CD14-positive monocyte (primary cell): ENCODE measurements at regions not wholly inside any gene's neighbourhood (a gene's known extent, or its start where the extent isn't known, plus 50 kb on each side); places are given as distances from the start of the nearest gene placed in this dataset.

Experiments used
- DNase-seq, 3 donors: peaks; one replicate each; pipeline ENCODE4 v3.0.0-alpha.2; 2011 to 2022
- H2AFZ ChIP-seq: 2 replicates; pipeline ENCODE4 v1.6.0; 2012; ENCODE audit warnings: mild to moderate bottlenecking, low read depth, low read length, inconsistent platforms; ENCODE audit not compliant: insufficient read depth, poor library complexity, severe bottlenecking
- H3K27ac ChIP-seq, 2 donors: 1 replicate in 1 of 2; 2 replicates in 1 of 2; pipeline ENCODE4 v1.5.1; 2012 to 2013; ENCODE audit warnings: low read length in 2 of 2, control low read depth in 1 of 2, inconsistent platforms in 1 of 2, low read depth in 1 of 2, mild to moderate bottlenecking in 1 of 2
- H3K27me3 ChIP-seq, 2 donors: one replicate each; pipeline versions ENCODE4 v1.6.0 to v1.6.1; 2011 to 2013; ENCODE audit warnings: low read length in 2 of 2; ENCODE audit not compliant: control insufficient read depth in 2 of 2, insufficient read depth in 2 of 2
- H3K36me3 ChIP-seq, 2 donors: replicated peaks in 1 of 2; 1 replicate in 1 of 2; 2 replicates in 1 of 2; pipeline versions ENCODE4 v1.5.1 to v1.6.1; 2012 to 2013; ENCODE audit warnings: low read length in 2 of 2, control low read depth in 1 of 2, inconsistent platforms in 1 of 2, mild to moderate bottlenecking in 1 of 2; ENCODE audit not compliant: insufficient read depth in 2 of 2, control insufficient read depth in 1 of 2
- H3K4me1 ChIP-seq, 2 donors: 1 replicate in 1 of 2; 2 replicates in 1 of 2; pipeline versions ENCODE4 v1.5.1 to v1.6.1; 2012 to 2013; ENCODE audit warnings: low read length in 2 of 2, control low read depth in 1 of 2, inconsistent platforms in 1 of 2, mild to moderate bottlenecking in 1 of 2, moderate library complexity in 1 of 2; ENCODE audit not compliant: insufficient read depth in 2 of 2, control insufficient read depth in 1 of 2
- H3K4me2 ChIP-seq: replicated peaks from 2 replicates; pipeline ENCODE3; 2012; ENCODE audit warnings: low read length, moderate library complexity, mild to moderate bottlenecking; ENCODE audit not compliant: poor library complexity, severe bottlenecking; ENCODE audit errors: extremely low read depth
- H3K4me3 ChIP-seq, 3 experiments: fragments of 200-600 bp in 1 of 3; sonication (generic) in 1 of 3; replicated peaks in 1 of 3; 1 replicate in 2 of 3; 2 replicates in 1 of 3; pipeline ENCODE4 v1.5.1; 2011 to 2013; ENCODE audit warnings: low read length in 3 of 3, mild to moderate bottlenecking in 3 of 3, control low read depth in 2 of 3, low read depth in 2 of 3, inconsistent platforms in 1 of 3, moderate library complexity in 1 of 3
- H3K79me2 ChIP-seq: 2 replicates; pipeline ENCODE4 v1.6.0; 2012; ENCODE audit warnings: mild to moderate bottlenecking, control low read depth, inconsistent platforms, low read length, moderate library complexity; ENCODE audit not compliant: insufficient read depth
- H3K9ac ChIP-seq: 2 replicates; pipeline ENCODE4 v1.6.0; 2017; ENCODE audit warnings: low read length, mild to moderate bottlenecking; ENCODE audit not compliant: insufficient read depth, poor library complexity, severe bottlenecking
- H3K9me3 ChIP-seq, 2 donors: replicated peaks in 1 of 2; 1 replicate in 1 of 2; 2 replicates in 1 of 2; pipeline versions ENCODE4 v1.5.1 to v1.6.1; 2012 to 2013; ENCODE audit warnings: low read length in 2 of 2, control low read depth in 1 of 2; ENCODE audit not compliant: control insufficient read depth in 1 of 2, insufficient read depth in 1 of 2
- H4K20me1 ChIP-seq: 2 replicates; pipeline ENCODE4 v1.6.0; 2012; ENCODE audit warnings: mild to moderate bottlenecking, low read length, control low read depth, moderate library complexity; ENCODE audit not compliant: insufficient read depth
- H3K27ac Mint-ChIP-seq, 7 donors: one replicate each; pipeline ENCODE4 v1.8.0; 2020; ENCODE audit warnings: mild to moderate bottlenecking in 7 of 7, mixed read lengths in 7 of 7, moderate library complexity in 6 of 7, inconsistent platforms in 2 of 7
- H3K27me3 Mint-ChIP-seq, 3 donors: one replicate each; pipeline ENCODE4 v1.8.0; 2021 to 2022; ENCODE audit warnings: low read depth in 3 of 3, mild to moderate bottlenecking in 3 of 3, mixed read lengths in 3 of 3, moderate library complexity in 3 of 3, inconsistent platforms in 1 of 3
- H3K36me3 Mint-ChIP-seq, 2 donors: one replicate each; pipeline ENCODE4 v1.8.0; 2020; ENCODE audit warnings: mixed read lengths in 2 of 2, inconsistent platforms in 1 of 2, mild to moderate bottlenecking in 1 of 2
- H3K4me1 Mint-ChIP-seq: one replicate; pipeline ENCODE4 v1.8.0; 2020; ENCODE audit warnings: mild to moderate bottlenecking, mixed read lengths
- H3K4me3 Mint-ChIP-seq, 2 donors: one replicate each; pipeline ENCODE4 v1.8.0; 2020; ENCODE audit warnings: mild to moderate bottlenecking in 2 of 2, mixed read lengths in 2 of 2, moderate library complexity in 1 of 2
- H3K9me3 Mint-ChIP-seq, 7 donors: one replicate each; pipeline ENCODE4 v1.8.0; 2020 to 2022; ENCODE audit warnings: mixed read lengths in 7 of 7, mild to moderate bottlenecking in 6 of 7, moderate library complexity in 6 of 7, inconsistent platforms in 2 of 7
- WGBS: methylation state at CpG from one replicate; pipeline ENCODE4 v1.1.5; 2013; ENCODE audit warnings: missing lambda C conversion rate; ENCODE audit not compliant: insufficient coverage; 5-methylcytosine and 5-hydroxymethylcytosine counted together
- intact Hi-C, 2 donors: fragments of 100-400 bp; cut with micrococcal nuclease; formaldehyde crosslinking; loops; one replicate each; pipeline versions ENCODE4 v1.15.0 to v1.15.1; 2023
- TF ChIP-seq, protein P1 (sequence below): fragments of 200-600 bp; IDR thresholded peaks from one replicate; pipeline ENCODE4 v1.8.0; 2022; ENCODE audit warnings: antibody characterized with exemption, mild to moderate bottlenecking

DNA sequence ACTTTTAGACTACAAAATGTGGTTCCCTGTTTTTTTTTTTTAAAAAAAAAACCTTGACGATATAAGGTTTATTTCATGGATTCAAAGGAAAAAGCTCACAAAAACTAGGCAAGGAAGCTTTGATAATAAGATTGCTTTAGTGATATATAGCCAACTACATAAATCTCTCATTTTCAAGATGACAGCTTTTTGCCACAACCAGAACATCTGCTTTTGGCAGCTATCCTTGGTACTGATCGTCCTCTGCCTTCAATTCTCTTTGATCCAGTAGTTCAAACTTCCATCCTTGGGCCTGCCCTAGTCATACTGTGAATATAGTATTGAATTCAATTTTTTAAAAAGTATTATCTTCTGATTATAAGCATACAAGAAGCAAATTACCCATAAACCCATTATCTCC, 72.9 kb upstream of the CD53 start:
- no peak overlapping the region for H3K27ac ChIP-seq
- H3K4me1 Mint-ChIP-seq = no peaks in the 10 kb centered on the region

DNA sequence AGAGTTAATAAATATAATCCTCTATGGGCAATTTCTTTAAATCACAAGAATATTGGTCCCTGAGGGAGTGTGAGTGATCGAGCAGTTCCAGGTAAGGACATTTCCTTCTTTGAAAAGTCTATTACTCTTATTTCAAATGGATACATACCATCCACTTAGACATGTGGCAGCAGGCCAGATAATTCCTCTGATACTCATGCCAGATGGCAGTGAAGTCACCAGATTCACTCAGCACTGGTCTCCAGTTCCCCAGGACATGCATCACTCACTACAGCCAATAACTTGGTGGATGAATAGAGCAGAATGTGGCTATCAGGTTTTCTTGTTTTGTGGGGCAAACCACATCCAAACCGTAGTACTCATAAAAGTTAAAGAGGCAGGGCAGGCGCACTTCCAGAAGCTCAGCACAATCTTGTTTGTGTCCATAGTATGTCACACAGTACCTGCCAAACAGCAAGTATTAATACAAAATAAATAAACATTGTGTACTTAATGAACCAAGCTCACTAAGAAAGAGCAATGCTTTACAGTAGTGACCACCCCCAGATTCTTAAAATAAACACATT, 74.2 kb upstream of the CD53 start:
- H3K9me3 ChIP-seq = no peaks in the 10 kb centered on the region
- no peaks in the 10 kb centered on the region for H4K20me1 ChIP-seq
- H3K27ac ChIP-seq = no peak overlapping the region
- Mint-ChIP-seq H3K4me3 (no peak overlapping the region), H3K9me3 (peaks cover 0 to 5% (median 4%) of the 10 kb centered on the region in 7 donors), H3K4me1 (no peaks in the 10 kb centered on the region), H3K27ac (no peak overlapping the region), H3K27me3 (peaks cover 0 to 5% (median 5%) of the 10 kb centered on the region in 3 donors), H3K36me3 (no peaks in the 10 kb centered on the region)
- no peak overlapping the region for H2AFZ ChIP-seq
- no peak for DNase-seq
- H3K79me2 ChIP-seq = no peaks in the 10 kb centered on the region
- TF ChIP-seq, protein P1, sequence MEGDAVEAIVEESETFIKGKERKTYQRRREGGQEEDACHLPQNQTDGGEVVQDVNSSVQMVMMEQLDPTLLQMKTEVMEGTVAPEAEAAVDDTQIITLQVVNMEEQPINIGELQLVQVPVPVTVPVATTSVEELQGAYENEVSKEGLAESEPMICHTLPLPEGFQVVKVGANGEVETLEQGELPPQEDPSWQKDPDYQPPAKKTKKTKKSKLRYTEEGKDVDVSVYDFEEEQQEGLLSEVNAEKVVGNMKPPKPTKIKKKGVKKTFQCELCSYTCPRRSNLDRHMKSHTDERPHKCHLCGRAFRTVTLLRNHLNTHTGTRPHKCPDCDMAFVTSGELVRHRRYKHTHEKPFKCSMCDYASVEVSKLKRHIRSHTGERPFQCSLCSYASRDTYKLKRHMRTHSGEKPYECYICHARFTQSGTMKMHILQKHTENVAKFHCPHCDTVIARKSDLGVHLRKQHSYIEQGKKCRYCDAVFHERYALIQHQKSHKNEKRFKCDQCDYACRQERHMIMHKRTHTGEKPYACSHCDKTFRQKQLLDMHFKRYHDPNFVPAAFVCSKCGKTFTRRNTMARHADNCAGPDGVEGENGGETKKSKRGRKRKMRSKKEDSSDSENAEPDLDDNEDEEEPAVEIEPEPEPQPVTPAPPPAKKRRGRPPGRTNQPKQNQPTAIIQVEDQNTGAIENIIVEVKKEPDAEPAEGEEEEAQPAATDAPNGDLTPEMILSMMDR = no peak
- intact Hi-C loops = no loop called here
- H3K4me3 ChIP-seq = no peak overlapping the region
- H3K9ac ChIP-seq = no peak overlapping the region
- H3K36me3 ChIP-seq = no peaks in the 10 kb centered on the region
- no CpG with 5 or more reads among the region's 3 CpGs for whole genome bisulfite sequencing
- no peaks in the 10 kb centered on the region for H3K27me3 ChIP-seq
- H3K4me2 ChIP-seq = no peak overlapping the region
- no peaks in the 10 kb centered on the region for H3K4me1 ChIP-seq

More for the DNA sequence above, 72.9 kb upstream of the CD53 start:
- H3K27me3 ChIP-seq = no peaks in the 10 kb centered on the region
- no peak overlapping the region for H3K4me3 ChIP-seq
- no peak overlapping the region for H3K4me3 Mint-ChIP-seq
- H3K4me1 ChIP-seq = no peaks in the 10 kb centered on the region
- H3K27me3 Mint-ChIP-seq = peaks cover 0 to 5% (median 5%) of the 10 kb centered on the region in 3 donors
- H3K9me3 ChIP-seq = no peaks in the 10 kb centered on the region
- no peak overlapping the region for H2AFZ ChIP-seq
- TF ChIP-seq, protein P1 = no peak
- no CpG with 5 or more reads among the region's 2 CpGs for WGBS
- no peaks in the 10 kb centered on the region for H3K36me3 Mint-ChIP-seq
- no peaks in the 10 kb centered on the region for H4K20me1 ChIP-seq
- no peak overlapping the region for H3K9ac ChIP-seq
- intact Hi-C loops = no loop called here
- peaks cover 0 to 7% (median 2%) of the 10 kb centered on the region in 7 donors for H3K9me3 Mint-ChIP-seq
- H3K27ac Mint-ChIP-seq = no peak overlapping the region
- no peaks in the 10 kb centered on the region for H3K36me3 ChIP-seq
- DNase-seq = no peak
- H3K4me2 ChIP-seq = no peak overlapping the region
- no peaks in the 10 kb centered on the region for H3K79me2 ChIP-seq
